HG02870 (cell line): ENCODE measurements at regions not wholly inside any gene's neighbourhood (a gene's known extent, or its start where the extent isn't known, plus 50 kb on each side); places are given as distances from the start of the nearest gene placed in this dataset.
"Not testable (repeated sequence)": the region's sequence is repeated elsewhere in the genome, so short reads cannot be mapped to it uniquely, and the experiment has no call there.

Source experiments
- ATAC-seq: cut with Tn5 transposase; IDR thresholded peaks from one replicate; pipeline ENCODE4 v1.9.1; 2021; ENCODE audit warnings: mild to moderate bottlenecking, moderate library complexity; ENCODE audit not compliant: unreplicated experiment

DNA sequence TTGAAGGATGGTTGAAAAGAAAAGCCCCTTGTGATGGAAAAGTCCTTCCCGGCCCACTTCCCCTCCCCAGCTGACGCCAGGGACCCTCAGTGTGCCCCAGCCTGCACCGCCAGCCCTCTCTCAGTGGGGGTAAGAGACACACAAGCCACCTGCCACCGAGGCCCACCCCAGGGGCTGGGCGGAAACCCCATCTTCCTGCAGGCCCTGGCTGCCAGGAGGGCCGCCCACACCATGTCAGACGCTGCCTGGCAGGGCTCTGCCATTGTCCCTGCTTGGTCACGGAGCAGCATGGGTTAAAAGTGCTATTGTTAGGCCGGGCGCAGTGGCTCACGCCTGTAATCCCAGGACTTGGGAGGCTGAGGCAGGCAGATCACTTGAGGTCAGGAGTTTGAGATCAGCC is 142.0 kb upstream of the ZNF469 start:
- not testable (repeated sequence) for ATAC-seq

DNA sequence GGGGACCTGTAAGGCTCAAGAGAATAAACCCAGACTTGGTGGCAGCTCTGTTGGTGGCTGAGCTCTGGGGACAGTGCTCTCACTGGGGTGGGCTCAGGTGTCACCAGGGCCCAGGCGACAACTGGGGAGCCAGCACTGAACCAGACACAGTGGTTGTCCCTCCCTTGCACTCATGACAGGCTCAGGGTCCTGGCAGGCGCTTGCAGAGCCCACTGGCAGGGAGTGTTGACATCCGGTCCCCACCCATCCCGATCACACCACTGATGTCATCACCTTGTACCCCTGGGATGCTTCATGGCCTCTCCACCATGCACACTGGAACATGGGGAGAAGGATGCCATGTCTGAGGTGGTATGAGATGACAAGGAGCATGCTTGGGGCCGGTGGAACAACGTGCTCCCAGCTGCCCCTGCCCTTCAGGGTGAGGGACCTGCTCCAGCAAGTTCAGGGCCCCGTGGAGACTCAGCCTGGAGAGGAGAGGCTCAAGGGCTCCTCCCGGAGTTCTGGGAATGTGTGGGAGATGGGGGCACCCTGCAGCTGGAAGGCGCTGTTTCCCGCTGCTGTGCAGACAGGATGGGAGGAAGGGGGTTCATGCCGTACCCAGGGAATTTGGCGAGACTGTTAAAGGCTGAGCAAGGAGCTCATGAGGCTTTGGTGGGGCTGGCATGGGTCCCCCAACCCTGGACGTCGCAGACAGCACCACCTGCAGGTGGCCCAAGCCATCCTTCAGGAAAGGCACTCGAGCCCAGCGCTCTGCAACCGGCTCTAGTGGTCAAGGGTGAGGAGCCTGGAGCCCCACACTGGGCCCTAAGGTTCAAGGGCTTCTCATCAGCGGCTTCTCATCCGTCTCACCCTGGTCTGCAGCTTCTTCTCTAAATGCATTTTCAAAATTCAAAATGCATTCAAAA is 141.1 kb upstream of the ZNF469 start:
- ATAC-seq, result not testable (repeated sequence)

DNA sequence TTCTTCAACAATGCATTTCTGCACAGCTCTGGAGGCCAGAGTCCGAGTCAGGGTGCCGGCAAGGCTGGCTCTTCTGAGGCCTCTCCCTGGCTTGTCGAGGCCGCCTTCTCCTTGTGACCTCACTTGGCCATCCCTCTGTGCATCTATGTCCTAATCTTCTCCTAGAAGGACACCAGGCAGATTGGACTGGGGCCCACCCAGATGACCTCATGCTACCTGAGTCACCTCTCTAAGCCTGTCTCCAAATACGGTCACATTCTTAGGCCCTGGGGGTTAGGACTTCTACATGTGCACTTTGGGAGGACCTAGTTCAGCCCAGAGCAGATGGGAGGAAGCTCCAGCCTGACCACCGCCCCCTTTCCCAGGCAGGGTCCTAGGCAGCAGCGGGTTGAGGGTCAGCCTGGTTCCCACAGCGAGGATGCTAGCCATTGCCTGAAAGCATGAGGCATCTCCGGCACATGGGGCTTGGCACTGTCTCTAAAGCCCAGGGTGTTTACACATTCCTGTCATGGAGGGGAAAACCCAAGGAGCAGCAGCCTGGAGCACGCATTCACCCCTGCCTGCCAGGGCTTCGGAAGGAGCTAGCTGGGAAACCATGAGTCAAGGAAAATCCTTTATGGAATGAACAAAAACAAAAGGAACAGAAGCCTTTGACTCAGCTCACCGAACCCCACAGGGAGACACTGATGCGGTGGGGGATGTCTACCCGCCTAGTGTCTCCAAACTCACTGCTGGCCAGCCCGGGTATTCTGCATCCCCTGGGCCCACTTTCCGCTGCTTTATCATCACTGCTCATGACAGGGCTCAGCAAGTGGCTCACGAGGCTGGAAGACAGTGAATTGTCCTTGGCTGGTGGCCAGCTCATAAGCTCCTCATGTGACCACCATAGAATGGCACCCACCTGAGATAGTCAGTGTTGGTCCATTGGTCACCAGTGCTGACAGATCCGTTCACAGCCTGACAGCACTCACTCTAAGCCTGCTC is 140.2 kb upstream of the ZNF469 start:
- not testable (repeated sequence) for ATAC-seq

DNA sequence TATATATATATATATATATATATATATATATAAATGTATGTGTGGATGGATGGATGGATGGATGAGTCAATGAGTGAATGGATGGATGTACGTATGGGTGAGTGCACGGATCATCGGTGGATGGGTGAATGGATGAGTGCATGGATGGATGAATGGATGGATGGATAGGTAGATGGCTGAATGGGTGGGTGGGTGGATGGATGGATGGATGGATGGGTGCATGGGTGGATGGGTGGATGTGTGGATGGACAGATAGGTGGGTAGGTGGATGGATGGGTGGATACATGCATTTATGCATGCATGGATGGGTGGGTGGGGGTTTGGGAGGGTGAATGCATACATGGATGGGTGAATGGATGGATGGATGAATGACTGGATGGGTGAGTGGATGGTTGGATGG is 138.8 kb upstream of the ZNF469 start:
- not testable (repeated sequence) for ATAC-seq

DNA sequence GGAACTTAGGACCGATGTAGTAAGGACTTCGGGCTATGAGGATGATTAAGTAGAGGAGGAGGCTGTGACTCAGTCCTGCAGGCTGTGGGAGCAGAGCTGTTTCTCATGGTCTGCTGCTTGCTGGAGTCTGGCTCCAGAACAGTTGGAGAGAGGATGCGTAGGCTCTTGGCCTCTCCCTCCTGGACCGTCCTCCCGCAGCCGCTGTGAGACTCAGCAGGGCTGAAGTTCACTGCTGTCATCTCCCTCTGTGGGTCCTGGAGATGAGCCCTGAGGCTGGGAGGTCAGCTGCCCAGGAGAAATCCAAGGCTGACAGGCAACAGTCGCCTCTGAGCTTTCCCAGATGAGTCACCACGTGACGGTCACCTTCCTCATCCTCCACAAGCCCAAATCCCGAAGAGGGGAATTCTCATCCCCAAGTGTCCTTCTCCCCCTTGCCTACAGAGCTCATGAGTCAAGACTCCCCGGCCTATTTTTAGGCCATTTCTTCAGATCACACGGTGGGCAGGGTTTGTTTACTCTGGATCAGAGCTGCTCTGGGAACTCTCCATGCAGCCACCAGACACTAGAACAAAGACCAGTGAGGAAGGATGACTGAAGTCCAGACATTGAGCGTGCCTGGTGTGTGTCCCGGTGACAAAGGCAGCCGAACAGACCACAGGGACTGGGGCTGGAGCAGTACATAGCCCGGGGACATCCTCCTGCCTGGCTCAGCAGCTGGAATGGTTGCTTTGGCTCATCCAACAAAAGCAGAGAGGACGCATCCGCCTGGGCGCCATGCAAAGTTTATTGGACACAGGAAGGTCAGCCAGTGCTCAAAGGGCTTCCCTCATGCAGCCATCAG is 137.3 kb upstream of the ZNF469 start:
- not testable (repeated sequence) for ATAC-seq

DNA sequence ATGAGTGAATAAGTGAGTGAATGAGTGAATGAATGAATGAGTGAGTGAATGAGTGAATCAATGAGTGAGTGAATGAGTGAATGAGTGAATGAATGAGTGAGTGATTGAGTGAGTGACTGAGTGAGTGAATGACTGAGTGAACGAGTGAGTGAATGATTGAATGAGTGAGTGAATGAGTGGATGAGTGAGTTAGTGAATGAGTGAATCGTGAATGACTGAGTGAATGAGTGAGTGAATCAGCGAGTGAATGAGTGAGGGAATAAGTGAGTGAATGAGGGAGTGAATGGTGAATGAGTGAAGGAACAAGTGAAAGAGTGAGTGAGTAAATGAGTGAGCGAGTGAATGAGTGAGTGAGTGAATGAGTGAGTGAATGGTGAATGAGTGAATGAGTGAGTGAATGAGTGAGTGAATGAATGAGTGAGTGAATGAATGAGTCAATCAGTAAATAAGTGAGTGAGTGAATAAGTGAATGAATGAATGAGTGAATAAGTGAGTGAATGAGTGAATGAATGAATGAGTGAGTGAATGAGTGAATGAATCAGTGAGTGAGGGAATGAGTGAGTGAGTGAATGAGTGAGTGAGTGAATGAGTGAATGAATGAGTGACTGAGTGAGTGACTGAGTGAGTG is 135.7 kb upstream of the ZNF469 start:
- not testable (repeated sequence) for ATAC-seq

DNA sequence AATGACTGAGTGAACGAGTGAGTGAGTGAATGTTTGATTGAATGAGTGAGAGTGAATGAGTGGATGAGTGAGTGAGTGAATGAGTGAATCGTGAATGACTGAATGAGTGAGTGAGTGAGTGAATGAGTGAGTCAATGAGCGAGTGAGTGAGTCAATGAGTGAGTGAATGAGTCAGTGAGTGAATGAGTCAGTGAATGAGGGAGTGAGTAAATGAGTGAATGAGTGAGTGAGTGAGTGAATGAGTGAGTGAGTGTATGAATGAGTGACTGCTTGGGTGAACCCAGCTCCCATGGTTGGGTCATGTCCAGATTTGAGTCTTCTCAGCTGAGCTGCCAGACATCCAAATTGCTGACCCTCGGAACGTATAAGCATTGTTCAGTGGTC is 135.2 kb upstream of the ZNF469 start:
- not testable (repeated sequence) for ATAC-seq

DNA sequence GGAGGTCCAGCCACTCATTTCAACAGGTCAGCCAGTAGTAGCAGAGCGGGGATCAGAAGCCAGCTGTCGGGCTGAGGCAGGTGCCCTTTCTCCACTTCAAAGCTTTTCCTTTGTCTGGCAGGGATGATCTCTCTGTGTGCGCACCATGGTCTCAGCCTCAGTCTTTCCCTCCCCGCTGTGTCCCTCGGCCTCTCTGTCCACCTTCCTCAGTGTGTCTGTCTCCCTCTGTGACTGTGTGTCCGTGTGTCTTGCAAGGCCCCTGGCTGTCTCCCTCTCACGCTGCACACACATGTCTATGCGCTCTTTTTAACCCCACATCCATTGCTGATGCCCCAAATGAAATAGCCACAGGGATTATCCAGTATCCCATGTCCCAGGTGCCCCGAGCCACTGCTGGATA is 134.0 kb upstream of the ZNF469 start:
- not testable (repeated sequence) for ATAC-seq

DNA sequence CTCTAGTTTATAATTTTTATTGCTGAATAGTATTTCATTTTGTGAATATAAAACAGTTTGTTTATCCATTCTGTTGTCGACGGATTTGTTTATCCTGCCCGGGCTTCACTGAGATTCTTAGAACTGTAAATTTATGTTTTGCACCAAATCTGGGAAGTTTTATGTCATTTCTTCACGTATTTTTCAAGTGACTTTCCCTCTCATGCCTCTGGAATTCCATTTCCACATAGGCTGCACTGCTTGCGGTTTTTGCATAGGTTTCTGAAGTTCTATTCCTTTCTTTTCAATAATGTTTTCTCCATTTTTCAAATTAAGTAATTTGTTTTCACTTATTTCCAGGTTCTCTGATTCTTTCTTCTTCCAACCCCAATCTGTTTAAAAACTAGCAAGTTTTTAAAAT is 132.4 kb upstream of the ZNF469 start:
- ATAC-seq, result not testable (repeated sequence)

DNA sequence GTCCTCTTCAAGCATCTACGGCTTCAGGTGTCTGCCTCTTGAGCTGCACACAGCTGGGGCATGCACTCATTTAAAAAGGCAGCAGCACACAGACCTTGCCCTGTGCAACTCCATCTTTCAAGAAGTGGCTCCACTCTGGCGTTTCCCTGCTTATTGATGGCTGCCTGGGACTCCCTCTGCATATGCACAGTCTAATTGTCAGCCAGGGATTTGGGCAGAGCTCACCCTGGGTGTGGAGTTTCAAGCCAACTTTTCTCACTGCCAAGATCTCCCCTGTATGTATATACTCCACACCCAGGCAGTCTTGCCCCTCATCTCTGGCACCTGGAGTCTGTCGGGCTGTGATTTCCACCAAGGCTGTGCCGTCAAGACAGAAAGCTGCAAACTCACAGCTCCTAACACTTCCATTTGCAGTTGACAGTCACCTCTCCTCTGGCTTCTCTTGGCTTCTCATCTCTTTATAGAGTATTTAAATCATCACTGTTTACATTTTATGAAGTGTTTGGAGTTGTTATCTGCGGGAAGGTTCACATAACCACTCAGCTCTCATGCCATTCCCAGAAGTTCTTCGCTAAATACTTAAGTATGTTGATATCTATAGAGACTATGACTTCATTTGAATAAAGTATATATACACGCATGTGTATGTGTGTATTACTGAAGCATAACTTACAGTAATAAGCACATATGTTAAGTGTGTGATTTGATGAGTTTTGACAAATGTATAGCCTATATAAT is 130.5 kb upstream of the ZNF469 start:
- ATAC-seq, result not testable (repeated sequence)

DNA sequence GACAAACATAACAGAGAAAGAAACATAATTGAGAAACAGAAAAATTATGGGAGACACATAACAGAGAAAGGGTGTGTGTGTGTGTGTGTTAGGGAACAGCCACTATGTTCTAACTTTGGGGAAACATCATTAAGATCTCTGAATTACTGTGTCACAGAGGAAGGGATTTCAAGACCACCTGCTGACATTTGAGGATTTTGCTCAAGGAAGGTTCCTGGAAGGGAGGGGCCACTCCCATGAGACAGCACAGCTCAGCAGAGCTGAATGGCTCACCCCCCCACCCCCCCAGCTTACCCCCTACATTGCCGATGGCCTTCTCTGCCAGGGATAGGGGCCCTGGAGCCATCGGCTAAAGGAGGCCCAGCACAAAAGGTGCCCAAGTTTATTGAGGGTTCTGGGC is 124.6 kb upstream of the ZNF469 start:
- ATAC-seq, result not testable (repeated sequence)

DNA sequence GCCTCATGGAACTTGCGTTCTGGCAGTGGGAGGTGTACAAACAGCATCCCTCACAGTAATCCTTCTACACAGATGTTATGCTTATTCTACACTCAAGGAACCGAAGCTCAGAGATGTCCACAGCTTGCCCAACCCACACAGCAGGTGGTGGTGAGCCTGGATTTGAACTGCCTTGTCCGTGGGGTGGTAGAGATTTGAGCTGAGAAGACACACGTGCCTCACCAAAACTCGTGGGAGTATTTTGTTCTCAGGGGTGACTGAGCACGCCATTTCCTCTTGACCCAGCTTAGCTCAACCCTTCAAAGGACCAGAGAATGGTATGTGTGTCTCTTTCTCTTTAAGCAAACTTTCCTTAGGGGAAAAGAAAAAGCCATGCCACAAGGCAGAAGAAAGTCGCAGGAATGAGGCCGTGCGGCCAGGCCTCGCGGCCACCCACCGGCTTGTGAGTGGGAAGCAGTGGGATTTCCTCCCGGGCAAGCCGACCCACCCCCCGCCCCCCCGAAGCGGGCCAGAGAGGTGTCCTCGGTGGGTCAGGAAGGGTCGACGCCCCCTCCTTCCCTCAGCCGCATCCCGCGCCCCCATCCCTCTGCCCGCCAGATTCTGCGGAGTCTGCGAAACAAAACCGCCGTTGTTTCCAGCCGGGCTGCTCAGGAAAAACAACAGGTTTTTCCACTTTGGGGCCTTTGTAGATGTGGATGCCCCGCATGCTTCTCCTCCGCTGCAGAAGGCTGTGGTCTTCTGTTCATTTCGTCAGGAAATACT is 123.8 kb upstream of the ZNF469 start:
- ATAC-seq, result not testable (repeated sequence)

DNA sequence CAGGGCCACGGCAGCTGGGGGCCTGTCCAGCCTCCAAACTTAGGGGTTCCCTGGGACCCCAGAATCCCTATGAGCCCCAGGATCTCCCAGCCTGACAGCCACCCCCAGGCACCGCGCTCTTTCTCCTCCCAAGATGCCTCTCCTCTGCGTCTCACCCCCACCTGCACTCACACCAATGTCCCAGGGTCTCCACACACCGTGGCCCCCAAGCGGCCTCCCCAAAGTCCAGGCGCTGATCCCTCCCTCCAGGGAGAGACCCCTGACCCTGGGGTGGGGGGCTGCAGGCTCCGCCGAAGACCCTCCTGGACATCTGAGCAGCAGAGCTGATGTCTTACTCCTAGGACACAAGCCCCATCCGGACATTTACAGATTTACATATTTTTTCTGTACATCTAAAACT is 123.2 kb upstream of the ZNF469 start:
- ATAC-seq, result not testable (repeated sequence)

DNA sequence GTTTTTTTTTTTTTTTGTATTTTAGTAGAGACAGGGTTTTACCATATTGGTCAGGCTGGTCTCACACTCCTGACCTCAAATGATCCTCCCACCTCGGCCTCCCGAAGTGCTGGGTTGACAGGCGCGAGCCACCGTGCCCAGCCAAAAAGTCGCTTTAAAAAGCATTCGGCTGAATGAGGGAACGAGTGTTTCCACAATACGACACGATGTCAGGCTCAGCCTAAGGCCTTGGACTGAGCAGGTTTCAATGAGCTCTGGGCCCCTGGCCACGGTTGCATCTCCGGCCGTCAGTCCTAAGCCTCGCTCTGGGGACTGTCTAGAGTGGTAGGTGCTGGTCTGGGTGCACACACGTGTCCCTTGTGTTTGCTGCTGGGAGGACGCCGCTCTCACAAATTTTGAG is 122.6 kb upstream of the ZNF469 start:
- not testable (repeated sequence) for ATAC-seq

DNA sequence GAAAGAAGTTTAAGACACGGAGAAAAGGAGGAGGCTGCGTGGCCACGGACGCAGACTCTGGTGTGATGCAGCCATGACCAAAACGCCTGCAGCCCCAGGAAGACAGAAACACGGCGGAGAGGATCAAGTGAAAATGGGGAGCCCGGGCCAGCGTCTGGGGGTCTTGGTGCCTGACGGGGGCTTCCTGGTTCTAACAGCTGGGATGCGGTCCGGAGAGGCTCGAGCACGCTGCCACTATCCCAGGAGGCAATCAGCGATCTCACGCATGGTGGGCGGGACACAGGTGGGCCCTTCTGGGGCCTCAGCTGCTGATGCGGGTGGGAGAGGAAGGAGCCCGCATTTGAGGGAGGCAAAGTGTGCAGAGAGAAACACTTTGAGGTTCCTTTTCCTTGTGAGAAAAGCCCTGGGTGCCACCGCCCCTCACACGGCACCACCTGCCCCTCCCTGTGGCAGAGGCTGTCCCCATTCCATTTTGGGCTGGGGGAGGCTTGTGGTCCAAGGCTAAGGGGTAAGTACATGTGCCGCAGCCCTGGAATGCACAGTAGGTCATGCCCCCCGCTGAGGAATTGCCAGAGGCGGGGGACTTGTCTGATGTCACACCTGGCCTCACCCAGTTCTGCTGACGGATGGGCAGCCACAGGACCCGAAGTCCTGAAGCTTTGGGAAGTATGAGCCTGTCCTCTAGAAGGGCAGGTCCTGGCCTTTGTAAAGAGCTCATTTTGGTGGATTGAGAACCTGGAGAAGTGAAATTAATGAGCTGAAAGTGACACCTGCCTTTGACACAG is 121.7 kb upstream of the ZNF469 start:
- ATAC-seq, result not testable (repeated sequence)

DNA sequence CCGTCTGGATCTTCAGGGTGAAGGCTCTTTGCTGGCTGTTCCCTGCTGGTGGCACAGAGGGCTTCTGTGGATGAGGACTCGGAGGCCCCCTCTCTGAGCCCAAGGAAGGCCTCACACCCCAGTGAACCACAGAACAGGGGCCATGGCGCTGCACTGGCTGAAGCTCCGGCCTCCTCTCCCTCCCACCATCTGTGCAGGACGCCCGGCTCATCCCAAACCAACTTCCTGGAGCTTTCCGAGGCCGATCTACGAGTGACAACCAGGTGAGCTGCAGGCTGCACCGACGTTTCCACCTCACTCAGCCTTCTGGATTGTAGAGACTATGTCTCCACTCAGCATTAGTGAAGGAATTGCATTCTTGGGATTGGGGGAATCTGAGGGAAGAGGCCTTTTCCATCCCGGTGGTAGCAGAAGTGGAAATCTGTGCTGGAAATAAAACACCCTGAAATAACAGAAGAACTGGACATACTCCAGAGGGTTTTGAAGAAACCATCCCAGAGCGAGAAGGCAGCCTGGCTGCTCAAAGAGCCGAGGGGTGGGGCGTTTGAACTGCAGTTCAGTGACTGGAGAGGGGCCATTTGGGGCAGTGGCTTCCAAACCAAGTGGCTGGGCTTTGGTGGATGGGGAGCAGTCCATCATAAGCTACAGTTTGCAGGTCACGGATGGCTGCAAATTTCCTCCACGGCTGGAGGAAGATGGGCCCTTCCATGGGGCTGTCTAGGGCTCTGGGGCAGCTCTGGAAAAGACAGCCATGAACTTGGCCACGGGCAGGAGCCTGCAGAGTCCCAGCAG is 120.7 kb upstream of the ZNF469 start:
- ATAC-seq, result not testable (repeated sequence)
